HG02885 (cell line): ENCODE measurements at regions not wholly inside any gene's neighbourhood (a gene's known extent, or its start where the extent isn't known, plus 50 kb on each side); places are given as distances from the start of the nearest gene placed in this dataset.

Experiments
- ATAC-seq: cut with Tn5 transposase; IDR thresholded peaks from one replicate; pipeline ENCODE4 v1.9.1; 2021; ENCODE audit warnings: mild to moderate bottlenecking; ENCODE audit not compliant: unreplicated experiment, poor library complexity

DNA sequence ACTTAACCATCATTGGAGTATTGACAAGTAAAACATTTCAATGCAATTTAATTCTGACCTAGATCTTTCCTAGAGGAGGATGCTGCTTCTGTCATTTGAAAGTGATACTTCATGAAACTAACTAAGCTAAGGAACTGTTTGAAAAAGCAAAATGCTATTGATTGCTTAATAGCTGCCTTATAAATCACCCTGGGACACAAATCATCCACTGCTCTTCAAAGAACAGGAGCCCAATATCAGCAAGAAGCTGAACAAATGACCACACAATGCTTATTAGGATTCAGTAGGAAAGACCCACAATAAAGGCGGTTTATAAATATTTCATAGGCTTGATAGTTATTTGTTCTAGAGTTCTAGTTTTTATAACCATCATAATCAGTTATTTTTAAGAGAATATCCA is 216.3 kb downstream of the TEX36 start:
- no peak for ATAC-seq

DNA sequence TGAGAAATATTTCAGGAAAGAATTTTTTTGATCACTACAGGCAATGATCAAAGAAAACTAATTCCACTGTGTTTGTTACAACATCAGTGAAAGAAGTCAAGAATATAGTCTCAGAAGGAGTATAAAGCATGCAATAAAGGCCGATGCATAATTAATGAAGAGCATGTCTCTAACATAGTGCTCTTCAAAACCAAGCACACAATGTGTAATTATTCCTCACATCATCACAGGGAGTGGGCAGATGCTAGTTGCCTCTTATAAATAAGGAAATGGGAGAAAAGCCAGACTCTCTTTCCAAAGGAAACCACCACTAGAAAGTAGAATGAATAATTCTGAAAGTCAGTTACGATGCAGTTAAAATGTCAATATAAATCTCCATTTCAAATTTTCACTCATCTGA is 220.1 kb downstream of the TEX36 start:
- no peak for ATAC-seq

DNA sequence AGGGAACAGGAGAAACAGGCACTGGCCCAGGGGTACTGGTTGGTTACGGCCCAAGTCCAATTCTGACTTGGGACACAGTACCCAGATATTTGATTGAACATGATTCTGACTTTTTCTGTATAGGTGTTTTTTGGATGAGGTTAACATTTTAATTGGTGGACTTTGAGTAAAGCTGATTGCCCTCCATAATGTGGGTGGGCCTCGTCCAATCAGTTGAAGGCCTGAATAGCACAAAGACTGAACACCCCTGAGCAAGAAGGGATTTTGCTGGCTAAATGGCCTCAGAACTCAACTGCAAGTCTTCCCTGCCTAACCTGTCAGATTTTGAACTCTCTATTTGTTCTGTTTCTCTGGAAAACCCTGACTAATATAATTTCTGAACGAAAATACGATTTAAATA is 222.6 kb downstream of the TEX36 start:
- no peak for ATAC-seq

DNA sequence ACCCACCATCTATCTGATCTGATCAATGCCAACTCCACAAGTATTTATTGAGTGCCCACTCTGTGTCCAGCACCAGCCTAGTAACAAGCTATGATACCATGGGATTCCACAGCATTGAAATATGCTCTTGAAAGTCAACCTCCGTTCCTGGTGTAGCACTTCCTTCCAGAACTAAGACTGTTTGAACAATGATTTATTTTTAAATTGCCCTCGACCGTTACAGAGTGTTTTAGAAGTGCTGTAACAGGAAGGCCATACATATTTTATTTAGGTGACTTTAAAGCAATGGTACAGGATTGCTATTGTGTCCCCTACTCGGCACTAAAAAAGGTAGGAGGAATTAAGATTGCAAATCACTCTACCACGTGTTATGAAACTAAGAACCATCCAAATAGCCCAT is 225.6 kb downstream of the TEX36 start:
- no peak for ATAC-seq

DNA sequence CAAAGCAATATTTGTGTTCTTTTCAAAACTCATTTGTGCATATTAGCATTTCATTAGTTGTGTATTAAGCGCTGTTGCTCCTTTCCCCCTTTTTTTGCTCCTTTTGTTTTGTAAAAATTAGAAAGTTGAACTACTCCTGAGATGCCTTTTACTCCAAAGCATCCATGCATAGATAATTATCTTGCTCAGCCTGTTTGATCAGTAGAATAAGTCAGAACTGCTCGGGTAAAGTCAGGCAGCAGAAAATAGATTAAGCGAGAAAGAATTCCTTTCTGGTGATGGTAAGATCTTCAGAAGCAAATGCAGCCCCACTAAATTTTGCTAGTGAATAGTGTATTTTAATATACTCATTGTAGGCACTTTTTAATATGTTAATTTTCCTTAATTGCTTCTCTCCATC is 227.1 kb downstream of the TEX36 start:
- no peak for ATAC-seq

DNA sequence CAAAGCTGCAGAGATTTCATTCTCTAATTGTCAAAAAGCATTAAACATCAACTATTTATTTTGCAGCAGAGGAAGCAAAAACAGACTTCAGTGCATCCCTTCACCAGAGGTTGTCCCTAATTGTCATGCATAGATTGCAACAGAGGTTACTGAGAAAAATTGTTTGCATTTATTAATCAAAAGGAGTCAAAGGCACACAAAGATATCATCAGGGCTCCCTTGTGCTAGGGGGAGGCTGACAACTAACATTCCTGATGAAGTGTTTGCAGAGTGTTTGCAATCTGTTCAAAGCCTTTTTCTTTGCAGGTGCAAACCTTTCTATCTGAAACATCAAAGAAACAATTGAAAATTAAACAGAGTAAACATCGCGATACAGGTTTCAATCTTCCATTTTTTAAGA is 227.5 kb downstream of the TEX36 start:
- no peak for ATAC-seq

DNA sequence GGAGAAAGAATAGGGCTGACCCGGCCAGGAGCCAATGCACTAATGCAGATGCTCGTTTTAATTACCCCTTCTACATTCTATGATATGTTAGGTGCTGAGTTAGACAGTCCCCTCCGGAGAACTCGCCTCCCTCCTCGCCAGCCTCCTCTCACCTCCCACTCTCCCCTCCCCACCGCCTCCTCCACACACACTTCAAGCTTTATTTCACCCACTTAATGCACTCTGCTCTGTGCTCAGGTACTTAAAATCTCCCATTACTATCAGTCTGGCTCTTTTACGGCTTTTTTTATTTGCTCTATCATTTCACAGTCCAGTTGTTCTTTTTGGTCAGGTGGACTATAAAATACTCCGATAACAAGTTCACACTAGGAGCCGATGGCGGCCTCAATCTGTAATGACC is 231.6 kb downstream of the TEX36 start:
- no peak for ATAC-seq

DNA sequence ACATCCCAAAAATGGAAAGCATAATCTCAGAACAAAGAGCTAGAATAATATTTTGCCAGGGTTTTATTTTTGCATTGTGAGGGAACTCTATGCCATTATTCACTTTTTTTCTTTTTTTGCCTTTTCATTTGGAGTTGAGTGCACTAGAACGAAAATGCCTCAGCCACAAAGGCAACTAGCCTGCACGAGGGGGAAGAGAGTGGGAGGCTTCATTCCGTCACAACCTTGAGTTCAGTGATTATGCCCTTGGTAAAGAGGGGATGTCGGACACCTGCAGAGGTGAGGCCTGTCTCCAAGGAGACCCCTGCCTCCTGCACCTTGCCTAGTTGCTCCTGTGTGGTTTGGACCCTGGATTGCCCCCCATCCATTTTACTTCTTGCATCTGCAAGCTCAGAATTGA is 232.7 kb downstream of the TEX36 start:
- no peak for ATAC-seq

DNA sequence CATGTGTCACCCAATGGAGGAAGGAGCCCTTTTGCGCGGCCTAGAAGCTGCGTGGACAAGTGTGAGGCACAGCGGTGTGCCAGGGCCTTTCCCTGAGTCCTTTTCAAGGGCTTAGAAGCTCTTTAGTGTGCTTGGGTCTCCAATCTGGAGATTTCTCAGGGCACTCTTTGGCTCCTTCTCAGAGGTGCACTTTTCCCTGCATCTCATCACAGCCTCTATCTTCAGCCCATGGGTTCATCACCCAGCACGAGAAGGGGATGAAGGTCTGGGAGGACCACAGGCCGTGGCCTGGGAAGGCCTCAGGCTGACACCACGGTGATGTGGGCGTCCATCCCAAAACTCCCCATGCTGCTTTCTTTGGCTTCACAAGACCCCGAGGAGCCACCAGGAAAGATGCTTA is 233.4 kb downstream of the TEX36 start:
- ATAC-seq, result no peak

DNA sequence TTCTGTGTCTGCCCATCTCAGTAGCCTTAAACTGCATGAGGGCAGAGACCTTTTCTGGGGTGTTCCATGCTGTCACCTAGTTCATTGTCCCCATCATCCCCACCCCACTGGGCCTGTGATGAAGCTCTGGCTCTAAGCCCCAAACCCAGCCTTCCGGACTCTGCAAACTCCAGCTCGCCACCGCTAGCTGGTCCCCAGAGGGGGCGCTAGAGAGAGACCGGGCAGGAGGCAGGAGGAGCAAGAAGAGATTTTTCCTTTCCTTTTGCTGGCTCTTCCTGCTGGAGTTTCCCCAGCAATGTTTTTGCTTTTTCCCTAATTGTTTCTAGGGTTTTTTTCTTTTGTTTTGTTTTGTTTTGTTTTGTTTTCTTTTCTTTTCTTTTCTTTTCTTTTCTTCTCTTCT is 234.4 kb downstream of the TEX36 start:
- ATAC-seq, result no peak

DNA sequence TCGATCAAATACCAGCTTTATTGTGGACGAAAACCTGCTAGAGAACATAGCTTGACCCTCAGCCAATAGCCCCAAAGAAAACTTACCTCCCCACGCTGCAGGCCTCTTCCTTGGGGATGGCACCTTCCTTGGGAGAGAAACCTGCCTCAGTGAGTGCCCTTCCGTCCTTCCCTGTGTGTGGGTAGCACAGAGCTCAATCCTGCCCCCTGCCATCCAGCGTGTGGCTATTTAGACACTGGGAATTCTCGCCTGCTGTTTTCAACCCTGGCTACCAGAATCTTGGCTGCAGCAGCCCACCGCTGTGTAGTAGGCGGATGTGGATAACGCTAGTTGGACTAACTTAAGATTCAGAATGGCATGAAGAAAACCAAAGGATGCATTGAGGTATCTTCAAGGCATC is 238.2 kb downstream of the TEX36 start:
- no peak for ATAC-seq

DNA sequence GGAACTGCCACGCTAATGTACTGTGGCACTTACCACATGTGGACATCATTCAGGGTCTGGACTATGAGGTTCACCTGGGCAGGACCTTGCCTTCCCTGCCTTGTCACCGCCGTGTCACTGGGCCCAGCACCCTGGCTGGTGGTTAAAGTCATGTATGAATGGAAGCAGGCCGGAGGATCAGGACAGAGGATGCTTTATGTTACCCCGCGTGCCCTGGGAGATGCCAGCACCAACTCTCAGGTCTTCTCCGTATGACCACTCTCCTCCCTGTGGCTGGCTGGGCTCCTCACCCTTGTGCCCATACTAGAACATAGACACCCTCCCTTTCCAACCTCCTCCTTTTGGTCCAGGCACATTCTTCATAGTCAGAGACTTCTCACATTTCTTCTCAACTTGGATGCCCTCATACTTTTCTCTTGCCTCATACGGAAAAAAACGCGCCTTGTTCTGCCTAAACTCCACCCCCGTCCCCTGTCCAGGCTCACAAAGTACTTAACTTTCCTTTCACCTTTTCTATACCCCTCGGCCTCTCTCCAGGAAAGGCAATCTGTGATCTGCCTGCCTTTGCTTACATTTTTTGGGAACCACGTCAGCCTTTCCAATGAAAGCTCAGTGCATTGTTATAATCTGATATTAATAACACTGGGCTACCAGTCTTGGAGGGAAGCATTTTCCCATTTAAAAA is 240.0 kb downstream of the TEX36 start:
- ATAC-seq, result no peak

DNA sequence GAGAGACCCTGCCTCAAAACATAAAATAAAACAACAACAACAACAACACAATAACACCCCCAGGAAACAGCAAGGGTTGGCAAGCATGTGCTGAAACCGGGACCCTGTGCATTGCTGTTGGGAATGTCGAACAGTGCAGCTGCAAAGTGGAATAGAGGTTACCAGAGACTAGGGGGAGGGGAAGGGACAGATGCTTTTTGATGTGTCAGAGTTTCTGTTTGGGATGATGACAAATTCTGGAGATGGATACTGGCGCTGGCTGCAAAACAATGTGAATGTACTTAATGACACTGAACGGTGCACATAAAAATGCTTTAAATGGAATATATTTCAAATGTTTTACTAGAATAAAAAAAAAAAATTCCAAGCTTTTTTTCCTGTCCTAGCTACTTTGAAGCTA is 241.8 kb downstream of the TEX36 start:
- ATAC-seq, result no peak

DNA sequence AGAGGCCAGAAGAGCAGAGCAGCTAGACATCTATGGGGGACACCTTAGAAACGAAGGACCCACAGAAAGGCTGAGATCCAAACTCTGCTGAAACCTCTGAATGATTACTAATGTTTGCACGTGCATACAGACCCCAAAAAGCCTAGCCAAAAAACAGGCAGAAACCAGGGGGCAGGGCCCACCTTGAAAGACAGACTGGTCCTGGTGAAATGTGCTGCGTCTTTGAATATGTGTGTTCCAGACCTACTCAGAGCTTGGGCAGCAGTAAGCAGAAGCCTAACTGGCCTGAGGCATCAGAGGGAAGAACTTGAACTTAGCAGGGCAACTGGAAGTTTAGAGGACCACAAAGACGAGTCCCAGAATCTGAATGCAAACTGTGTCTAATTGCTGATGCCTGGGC is 251.8 kb downstream of the TEX36 start:
- no peak for ATAC-seq

DNA sequence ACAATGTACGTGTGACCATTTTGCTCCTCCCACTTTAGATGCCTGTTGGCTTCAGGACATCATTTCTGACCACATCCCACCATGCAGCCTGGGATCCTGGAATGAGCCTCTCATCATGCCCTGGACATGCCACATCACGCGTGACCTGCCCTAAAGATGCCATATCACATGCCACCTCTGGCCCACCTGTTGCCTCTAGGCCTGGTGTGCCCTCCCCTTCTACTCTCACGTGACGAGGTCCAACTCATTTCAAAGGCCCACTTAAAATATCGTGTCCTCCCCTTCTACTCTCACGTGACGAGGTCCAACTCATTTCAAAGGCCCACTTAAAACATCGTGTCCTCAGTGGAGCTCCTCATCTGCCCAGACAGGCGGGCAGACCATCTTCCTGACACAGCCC is 254.9 kb downstream of the TEX36 start:
- ATAC-seq, result no peak

DNA sequence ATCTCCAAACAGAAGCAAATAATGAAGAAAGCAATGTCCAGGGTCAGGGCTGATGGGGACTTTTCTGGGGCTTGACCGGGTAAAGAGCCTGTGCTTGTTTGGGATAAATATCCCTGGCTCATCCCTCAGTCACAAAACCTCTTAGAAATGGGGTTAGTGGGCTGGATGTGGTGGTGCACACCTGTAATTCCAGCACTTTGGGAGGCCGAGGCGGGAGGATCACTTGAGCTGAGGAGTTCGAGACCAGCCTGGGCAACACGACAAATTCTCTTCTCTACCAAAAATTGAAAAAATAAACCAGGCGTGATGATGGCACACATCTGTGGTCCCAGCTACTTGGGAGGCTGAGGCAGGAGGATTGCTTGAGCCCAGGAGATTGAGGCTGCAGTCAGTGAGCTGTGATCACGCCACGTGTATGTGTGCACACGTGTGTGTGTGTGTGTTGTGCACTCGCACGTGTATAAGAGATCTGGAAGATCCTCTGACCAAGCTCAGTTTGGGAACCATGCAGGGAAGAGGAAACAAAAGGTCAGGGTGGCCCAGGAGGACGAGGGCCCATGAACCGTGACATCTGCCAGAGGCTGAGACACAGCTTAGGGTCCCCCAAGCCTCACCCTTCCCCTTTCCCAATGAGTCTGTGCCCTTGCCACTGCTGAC is 258.6 kb downstream of the TEX36 start:
- ATAC-seq, result no peak

DNA sequence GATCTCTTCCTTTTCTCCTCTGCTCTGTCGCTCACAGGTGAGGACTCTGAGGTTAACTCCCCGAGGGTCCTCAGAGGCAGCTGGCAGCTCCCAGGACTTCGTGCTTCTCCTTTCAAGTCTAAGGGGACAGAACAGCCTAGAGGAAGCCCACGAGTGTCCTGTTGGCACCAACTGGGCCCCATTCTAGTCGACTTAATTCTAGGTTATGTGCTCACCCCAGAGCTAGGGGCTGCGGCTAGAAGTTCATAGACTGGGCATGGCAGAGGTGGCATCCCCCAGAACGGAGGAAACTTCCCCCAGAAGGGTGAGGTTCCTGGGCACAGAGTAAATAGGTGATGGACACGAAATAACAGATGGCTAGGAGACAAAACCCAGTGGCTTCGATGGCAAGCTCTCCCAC is 259.4 kb downstream of the TEX36 start:
- ATAC-seq, result no peak

DNA sequence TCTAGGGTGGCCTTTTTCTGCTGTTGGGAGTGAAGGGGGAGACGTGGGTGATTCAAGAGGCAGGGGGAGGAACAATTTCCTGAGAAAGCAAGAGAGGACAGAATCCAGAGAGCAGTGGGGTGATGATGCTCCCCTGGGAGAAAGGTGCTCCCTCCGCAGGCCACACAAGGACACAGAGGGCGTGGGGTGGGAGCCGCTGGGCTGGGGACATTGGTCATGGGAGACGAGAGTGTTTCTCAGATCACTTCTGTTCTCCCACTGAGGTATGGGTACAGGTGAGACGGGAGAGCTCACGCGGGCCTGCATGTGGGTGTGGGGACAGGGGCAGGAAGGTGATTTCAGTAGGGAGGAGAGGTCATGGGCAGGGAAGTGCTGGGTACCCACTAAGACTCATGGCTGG is 259.5 kb upstream of the CTBP2 start:
- ATAC-seq, result no peak

DNA sequence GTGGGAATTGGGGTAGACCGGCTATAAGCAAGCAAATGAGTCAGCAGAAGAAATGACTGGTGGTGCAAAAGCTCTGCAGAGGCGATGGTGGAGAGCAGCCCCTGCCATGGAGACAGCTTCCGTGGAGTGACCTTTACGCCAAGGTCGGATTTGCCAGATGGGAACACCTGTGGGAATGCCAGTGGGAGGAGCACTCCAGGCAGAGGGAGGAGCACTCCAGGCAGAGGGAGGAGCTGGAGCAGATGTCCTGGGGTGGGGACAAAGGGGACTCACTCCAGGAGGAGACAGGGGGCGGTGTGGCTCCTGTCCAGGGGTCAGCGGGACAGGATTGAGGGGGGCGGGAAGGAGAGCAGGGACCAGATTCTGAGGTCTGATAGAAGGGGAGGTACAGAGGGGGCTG is 258.8 kb upstream of the CTBP2 start:
- ATAC-seq, result no peak

DNA sequence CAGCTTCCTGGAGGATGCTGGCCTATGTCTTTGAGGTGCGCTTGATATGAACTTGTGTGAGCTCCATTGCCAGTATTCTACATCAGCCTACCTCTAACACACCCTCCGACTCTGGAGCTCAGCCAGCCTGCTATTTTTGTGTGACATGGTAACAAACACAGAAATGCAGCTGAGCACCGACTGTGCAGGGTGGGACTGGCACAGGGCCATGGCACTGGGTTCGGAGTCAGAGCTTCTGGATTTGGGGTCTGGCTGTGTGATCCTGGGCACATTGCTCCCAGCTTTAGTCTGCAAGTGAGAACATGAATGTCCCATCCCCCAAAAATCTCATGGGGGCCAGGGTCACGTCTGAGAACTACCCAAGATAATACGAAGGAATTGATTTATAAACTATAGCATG is 257.2 kb upstream of the CTBP2 start:
- ATAC-seq, result no peak

DNA sequence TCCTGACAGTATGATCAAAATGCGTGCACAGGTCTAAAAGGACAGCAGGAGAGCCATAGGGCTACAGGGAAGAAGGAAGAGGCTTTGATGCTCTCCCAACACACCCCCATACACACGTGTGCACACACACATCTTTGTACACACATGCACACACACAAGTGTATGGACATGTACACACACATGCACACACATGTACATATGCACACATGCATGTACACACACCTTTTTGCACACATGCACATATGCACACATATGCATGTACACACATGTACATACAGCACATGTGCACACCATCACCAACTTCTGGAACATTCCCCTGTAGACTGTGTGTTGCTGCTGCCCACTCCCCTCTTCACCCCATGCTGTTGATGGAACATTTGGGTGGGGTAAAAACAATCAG is 255.6 kb upstream of the CTBP2 start:
- no peak for ATAC-seq

DNA sequence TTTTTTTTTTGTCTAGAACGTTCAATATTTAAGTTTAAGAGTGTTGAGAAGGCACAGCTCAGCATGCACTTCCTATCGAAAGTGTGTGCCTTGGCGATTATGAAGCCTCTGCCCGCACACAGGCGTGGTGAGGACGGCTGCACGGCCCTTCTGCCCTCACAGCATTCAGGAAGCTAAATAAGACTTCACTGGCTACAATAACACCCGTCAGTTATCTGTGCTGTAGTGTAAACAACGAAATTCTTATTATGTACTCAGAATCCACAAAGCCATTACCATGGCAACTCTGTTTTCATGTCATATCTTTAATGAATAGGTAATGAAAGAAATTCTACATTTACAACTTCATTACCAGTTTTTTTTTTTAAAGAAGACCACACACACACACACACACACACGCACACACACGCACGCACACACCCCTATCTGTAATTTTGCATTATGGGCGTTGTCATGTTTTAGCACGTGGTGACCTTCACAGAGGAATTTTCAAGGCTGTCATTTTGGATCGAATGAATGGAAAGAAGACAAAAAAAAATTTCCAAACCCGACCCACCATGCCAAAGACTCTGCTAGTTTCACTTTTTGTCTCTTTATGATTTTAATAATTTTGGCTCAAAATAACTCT is 254.8 kb upstream of the CTBP2 start:
- ATAC-seq, result no peak
